ENCODE measurements at regions not wholly inside any gene's neighbourhood (a gene's known extent, or its start where the extent isn't known, plus 50 kb on each side); places are given as distances from the start of the nearest gene placed in this dataset.

GRCh38 chr11:80816966-80817365, 1376.1 kb upstream of the TENM4 start:
- TF ChIP-seq, protein P1, sequence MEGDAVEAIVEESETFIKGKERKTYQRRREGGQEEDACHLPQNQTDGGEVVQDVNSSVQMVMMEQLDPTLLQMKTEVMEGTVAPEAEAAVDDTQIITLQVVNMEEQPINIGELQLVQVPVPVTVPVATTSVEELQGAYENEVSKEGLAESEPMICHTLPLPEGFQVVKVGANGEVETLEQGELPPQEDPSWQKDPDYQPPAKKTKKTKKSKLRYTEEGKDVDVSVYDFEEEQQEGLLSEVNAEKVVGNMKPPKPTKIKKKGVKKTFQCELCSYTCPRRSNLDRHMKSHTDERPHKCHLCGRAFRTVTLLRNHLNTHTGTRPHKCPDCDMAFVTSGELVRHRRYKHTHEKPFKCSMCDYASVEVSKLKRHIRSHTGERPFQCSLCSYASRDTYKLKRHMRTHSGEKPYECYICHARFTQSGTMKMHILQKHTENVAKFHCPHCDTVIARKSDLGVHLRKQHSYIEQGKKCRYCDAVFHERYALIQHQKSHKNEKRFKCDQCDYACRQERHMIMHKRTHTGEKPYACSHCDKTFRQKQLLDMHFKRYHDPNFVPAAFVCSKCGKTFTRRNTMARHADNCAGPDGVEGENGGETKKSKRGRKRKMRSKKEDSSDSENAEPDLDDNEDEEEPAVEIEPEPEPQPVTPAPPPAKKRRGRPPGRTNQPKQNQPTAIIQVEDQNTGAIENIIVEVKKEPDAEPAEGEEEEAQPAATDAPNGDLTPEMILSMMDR (IDR thresholded peaks at IDR 0.05; ENCODE audit: low read depth, low read length): no peak

DNA sequence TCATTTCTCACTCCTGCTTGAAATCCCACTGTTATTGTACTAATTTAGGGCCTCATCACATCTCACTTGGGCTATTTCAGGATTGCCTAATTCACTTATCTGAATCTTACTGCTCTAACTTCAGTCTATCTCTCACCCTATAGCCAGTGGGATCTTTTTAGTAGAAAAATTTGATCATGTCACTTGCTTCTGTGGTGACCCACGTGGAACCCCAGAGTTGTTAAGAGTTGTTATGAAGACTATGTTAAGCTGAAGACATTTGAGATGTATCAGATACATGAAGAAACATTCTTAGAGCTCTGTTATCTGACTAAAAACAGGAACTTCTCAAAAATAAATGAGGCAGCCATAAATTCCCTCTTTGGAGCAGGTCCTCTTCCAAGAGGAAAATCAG, 1375.6 kb upstream of the TENM4 start:
- no peak for DNase-seq (ENCODE audit: extremely low read depth, low read depth)
- TF ChIP-seq, protein P1 (IDR thresholded peaks at IDR 0.05; ENCODE audit: low read depth, low read length): no peak

More at GRCh38 chr11:80816966-80817365, 1376.1 kb upstream of the TENM4 start:
- no peak for DNase-seq (ENCODE audit: extremely low read depth, low read depth)

DNA sequence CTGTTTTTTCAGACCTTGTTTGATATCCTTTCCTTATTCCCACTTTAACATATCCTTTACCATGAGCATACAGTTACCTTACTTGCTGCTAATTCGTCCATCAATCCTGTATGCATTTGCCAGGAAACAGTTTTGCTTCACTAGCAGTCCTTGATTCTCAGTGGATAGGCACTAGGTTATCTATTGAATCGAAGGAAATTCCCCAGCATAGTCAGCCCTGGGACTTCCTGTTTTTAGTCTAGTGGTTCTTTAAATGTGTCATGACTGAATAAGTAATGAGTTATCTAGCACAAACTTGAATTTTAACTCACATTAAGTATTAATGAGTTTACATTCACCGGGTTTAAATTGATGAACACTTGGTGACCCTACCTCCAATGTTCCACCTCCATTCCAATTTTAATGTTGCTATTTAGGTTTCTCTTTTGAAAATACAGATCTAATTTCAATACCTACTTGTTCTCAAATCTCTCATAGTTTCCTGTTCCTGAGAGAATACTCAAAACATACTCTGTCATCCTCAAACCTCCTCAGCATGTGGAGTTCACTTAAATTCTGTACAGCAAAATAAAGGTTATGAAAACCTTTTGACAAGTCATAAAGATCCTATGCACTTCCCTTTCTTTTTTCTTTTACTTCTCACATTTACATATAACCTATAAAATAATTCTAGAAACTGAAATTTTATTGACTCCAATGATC, 1375.1 kb upstream of the TENM4 start:
- TF ChIP-seq, protein P1 (IDR thresholded peaks at IDR 0.05; ENCODE audit: low read depth, low read length): no peak
- no peak for DNase-seq (ENCODE audit: extremely low read depth, low read depth)

DNA sequence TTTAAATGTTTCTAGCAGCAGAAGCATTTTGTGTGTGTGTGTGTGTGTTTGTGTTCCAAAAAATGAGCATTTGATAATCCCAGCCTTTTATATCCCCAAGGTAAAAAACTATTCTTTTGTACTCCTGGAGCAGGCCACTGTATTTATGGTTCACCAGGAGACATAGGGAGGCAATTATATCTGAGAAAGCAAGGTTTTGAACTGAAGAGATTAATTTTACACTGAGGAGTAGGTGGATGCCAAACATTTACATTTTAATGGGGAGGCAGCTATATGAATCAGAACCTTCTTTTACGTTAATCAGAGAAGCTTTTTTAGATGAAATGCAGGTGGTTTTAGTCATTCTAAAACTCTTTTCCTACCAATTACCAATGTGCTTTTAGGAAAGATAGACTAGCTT, 1374.0 kb upstream of the TENM4 start:
- TF ChIP-seq, protein P1 (IDR thresholded peaks at IDR 0.05; ENCODE audit: low read depth, low read length): no peak
- DNase-seq (ENCODE audit: extremely low read depth, low read depth): no peak

DNA sequence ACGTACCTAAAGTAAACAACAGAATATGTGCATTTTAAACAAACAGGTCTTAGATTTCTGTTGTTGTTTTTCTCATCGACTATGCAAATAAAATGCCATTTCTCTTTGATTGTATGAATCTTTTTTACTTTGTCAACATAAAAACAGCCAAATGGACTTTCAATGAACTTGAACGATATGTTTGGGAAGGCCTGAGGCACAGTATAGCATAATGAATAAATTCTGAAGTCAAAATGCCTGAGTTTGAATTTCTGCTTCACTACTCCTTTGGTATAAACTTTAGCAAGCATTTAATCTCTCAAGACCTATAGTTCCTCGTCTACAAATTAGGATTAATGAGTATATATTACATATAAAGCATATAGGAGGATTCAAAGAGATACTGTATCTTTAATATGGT, 1369.9 kb upstream of the TENM4 start:
- TF ChIP-seq, protein P1 (IDR thresholded peaks at IDR 0.05; ENCODE audit: low read depth, low read length): no peak
- DNase-seq (ENCODE audit: extremely low read depth, low read depth): no peak

GRCh38 chr11:80798174-80798573, 1357.3 kb upstream of the TENM4 start:
- TF ChIP-seq, protein P1 (IDR thresholded peaks at IDR 0.05; ENCODE audit: low read depth, low read length): no peak
- no peak for DNase-seq (ENCODE audit: extremely low read depth, low read depth)

DNA sequence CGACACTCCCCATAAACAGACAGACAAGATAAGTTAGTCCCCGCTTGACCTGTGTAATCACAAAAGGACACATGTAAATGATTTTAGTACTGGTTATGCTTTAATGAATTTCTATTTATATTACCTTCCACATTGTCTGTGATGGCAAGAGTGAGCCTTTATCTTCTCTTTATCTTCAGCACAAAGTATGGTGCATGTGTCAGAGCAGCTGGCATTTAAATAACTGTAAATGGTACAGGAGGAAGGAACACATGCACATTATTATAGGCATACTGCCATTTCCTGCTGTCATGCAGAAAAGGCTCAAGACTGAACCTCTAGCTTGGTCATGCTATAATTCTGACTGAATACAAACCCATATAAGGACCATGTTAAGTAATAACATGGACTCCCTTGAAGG, 1342.7 kb upstream of the TENM4 start:
- no peak for DNase-seq (ENCODE audit: extremely low read depth, low read depth)
- TF ChIP-seq, protein P1 (IDR thresholded peaks at IDR 0.05; ENCODE audit: low read depth, low read length): no peak

All from AG09319 (cell line).